ENCODE measurements at regions not wholly inside any gene's neighbourhood (a gene's known extent, or its start where the extent isn't known, plus 50 kb on each side); places are given as distances from the start of the nearest gene placed in this dataset.

- TF ChIP-seq CTCF (IDR thresholded peaks at IDR 0.05) (no peak), POLR2A (IDR thresholded peaks at IDR 0.05) (no peak), EP300 (IDR thresholded peaks at IDR 0.05) (no peak)
Measured at GRCh38 chr6:19452495-19452894, 384.7 kb upstream of the ID4 start.

Measured in upper lobe of left lung (tissue), 4 donors.